ENCODE measurements at regions not wholly inside any gene's neighbourhood (a gene's known extent, or its start where the extent isn't known, plus 50 kb on each side); places are given as distances from the start of the nearest gene placed in this dataset.
A peak's percentile ranks its signal among the peaks of the same experiment; 100 is the strongest.

GRCh38 chr7:36011588-36011965 is 141.5 kb upstream of the EEPD1 start:
- no peak for DNase-seq

DNA sequence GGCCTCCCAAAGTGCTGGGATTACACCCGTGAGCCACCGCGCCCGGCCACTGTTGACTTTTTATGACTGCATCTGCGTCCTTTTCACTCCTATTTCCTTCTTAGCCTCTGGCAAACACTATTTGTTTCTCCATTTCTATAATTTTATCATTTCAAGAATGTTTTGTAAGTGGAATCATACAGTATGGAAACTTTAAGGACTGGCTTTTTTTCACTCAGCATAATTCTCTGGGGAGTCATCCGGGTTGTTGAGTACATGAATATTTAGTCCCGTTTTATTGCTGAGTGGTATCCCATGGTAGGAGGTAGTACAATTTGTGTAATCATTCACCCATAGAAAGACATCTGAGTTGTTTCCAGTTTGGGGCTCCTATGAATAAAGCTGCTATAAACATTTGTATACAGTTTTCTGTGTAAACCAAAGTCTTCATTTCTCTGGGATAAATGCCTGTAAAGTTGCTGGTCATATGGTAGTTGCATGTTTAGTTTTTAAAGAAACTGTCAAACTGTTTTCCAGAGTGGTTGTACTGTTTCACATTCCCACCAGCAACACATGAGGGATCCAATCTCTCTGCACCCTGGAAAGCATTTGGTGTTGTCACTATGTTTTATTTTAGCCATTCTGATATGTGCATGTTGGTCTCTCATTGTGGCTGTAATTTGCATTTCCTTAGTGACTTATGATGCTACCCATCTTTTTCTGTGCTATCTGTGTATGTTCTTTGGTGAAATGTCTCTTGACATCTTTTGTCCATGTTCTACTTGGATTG is 139.6 kb upstream of the EEPD1 start:
- DNase-seq = no peak

GRCh38 chr7:36014961-36015360 is 138.1 kb upstream of the EEPD1 start:
- no peak for DNase-seq

GRCh38 chr7:36015733-36016132 is 137.3 kb upstream of the EEPD1 start:
- no peak for DNase-seq

GRCh38 chr7:36016648-36017047 is 136.4 kb upstream of the EEPD1 start:
- DNase-seq = no peak

DNA sequence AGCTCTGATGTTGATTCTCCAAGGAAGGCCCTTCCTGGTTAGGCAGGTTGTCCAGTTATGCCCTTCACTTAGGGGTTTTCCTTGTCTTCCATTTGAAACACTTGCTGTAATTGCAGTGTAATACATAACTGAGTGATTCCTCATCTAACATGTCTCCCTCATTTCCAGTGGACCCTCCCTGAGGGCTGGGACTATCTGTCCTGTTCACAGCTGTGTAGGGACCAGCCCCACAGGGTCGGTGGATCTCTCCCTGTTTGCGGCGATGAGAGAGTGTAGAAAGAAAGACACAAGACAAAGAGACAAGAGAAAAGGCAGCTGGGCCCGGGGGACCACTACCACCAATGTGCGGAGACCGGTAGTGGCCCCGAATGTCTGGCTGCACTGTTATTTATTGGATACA is 135.9 kb upstream of the EEPD1 start:
- DNase-seq = no peak

- DNase-seq = no peak
Measured at GRCh38 chr7:36018816-36019484, 134.1 kb upstream of the EEPD1 start.

GRCh38 chr7:36019538-36019937 is 133.5 kb upstream of the EEPD1 start:
- DNase-seq = no peak

- no peak for DNase-seq
Measured at GRCh38 chr7:36019980-36020379, 133.1 kb upstream of the EEPD1 start.

- DNase-seq = no peak
Measured at GRCh38 chr7:36021367-36021766, 131.7 kb upstream of the EEPD1 start.

GRCh38 chr7:36021917-36022550 is 131.0 kb upstream of the EEPD1 start:
- no peak for DNase-seq

DNA sequence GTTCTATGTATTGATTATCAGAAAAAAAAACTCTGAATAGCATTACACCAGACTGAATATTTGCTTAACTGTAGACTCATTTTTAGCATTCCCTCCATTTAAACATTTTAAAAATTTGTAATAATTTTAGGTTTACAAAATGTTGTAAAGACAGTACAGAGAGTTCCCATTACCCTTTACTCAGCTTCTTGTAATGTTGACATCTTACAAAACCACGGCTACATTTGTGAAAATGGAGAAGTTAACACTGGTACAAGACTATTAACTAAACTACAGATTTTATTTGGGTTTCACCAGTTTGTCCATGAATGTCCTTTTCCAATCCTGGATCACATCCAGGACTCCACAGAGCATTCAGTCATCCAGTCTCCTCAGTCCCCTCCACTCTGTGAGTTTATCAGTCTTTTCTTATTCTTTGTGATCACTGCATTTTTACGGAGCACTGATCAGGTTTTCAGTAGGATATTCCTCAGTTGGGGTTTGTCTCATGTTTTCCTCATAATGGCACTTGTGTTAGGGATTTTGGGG is 130.0 kb upstream of the EEPD1 start:
- peak; percentile 33 for DNase-seq

GRCh38 chr7:36025190-36025589 is 127.9 kb upstream of the EEPD1 start:
- DNase-seq = no peak

GRCh38 chr7:36029311-36029710 is 123.7 kb upstream of the EEPD1 start:
- no peak for DNase-seq

GRCh38 chr7:36029853-36030515 is 123.1 kb upstream of the EEPD1 start:
- no peak for DNase-seq

DNA sequence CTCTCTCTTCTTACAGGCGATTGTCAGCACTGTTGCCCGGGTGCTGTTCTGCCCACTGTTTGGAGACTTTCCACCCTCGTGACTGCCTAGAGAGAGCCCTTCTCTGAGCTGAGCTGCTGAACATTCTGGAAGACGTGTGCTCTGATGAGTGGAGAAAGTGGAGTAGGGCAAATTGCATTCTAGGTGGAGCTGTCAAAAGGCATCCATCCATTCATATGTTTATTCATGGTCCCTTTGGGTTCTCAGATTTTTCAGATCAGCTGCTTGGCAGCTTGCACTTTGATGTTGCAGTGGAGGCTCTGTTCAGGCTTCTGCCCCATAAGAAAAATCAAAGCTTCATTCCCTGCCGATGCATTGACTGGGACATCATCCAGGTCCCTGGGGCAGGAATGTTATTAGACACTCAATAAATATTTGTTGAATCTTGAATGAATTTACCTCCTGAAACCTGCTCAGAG is 120.7 kb upstream of the EEPD1 start:
- no peak for DNase-seq

- DNase-seq = no peak
Measured at GRCh38 chr7:36034020-36034419, 119.0 kb upstream of the EEPD1 start.

DNA sequence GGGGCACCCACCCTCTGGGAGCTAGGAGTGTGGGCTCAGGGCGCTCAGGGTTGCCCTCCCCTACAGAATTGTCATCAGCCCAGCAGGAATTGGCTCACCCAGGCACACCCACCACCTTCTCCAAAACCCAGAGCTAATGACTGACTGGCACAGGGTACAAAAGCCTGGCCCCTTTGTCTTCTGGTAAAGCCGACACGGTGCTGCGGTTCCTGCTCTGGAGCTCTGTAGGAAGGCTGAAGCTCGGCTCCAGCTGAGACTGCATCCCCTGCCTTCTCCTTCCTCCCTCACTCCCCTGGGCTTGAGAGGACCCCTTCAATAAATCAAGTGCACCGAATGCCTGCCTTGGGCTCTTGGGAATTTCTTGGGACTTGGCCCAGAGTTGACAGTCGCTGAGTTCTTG is 117.9 kb upstream of the EEPD1 start:
- no peak for DNase-seq

DNA sequence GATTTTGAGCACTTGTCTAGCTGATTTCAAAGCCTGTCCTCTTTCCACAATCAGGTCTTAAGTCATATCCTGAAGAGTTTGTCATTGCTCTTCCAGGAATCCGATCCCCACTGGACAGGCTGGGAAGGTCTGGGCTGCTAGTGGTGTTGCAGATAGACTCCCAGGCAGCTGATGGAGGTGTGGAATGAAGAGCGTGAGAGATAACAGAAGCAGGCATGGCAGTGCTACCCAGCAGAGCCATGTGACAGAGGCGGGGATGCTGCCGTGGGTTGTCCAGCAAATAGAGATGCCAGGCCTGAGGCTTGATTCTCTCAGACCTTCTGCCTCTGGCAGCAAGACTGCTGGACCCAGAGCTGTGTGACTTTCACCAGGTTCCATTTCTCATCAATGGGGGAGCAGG is 116.5 kb upstream of the EEPD1 start:
- DNase-seq = no peak

GRCh38 chr7:36037121-36037662 is 115.9 kb upstream of the EEPD1 start:
- no peak for DNase-seq

DNA sequence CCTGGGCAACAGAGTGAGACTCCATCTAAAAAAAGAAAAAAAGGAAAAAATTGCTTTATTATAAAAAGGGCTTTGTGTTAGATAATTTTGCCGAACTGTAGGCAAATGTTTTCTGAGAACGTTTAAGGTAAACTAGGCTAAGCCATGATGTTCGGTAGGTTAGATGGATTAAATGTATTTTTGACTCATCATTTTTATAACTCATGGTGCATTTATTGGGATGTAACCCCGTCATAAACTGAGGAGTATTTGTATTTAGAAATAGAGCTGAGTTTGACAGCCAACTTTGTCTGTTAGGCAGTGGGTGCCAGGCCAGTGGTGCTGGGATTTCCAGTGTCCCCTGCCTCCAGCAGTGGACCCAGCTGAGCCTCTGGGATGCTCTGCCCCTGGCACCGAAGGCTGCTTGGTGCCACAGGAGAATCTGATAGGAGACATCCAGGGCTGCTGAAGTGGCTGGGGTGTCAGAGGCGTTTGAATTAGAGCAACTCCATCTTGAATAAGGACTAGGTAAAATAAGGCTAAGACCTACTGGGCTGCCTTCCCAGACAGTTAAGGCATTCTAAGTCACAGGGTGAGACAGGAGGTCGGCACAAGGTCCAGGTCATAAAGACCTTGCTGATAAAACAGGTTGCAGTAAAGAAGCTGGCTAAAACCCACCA is 114.9 kb upstream of the EEPD1 start:
- no peak for DNase-seq

DNA sequence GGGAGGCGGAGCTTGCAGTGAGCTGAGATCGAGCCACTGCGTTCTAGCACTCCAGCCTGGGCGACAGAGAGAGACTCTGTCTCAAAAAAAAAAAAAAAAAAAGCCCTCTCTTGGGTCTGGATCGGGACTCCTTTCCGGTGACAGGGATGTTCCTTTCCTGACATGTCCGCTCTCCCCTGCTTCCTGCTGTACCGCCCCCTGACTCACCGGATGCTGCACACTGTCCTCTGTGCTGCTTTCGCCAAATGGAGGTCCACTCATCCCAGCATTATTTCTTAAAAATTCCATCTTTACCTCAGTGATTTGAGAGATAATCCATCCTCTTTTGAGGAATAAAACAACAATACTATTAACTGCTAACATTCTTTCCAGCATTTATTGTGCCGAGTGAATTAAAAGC is 113.8 kb upstream of the EEPD1 start:
- no peak for DNase-seq

GRCh38 chr7:36039671-36040070 is 113.4 kb upstream of the EEPD1 start:
- no peak for DNase-seq

Data from inflammatory macrophage treated with lipopolysaccharide for 4 hours (primary cell).